ENCODE measurements at regions not wholly inside any gene's neighbourhood (a gene's known extent, or its start where the extent isn't known, plus 50 kb on each side); places are given as distances from the start of the nearest gene placed in this dataset.

DNA sequence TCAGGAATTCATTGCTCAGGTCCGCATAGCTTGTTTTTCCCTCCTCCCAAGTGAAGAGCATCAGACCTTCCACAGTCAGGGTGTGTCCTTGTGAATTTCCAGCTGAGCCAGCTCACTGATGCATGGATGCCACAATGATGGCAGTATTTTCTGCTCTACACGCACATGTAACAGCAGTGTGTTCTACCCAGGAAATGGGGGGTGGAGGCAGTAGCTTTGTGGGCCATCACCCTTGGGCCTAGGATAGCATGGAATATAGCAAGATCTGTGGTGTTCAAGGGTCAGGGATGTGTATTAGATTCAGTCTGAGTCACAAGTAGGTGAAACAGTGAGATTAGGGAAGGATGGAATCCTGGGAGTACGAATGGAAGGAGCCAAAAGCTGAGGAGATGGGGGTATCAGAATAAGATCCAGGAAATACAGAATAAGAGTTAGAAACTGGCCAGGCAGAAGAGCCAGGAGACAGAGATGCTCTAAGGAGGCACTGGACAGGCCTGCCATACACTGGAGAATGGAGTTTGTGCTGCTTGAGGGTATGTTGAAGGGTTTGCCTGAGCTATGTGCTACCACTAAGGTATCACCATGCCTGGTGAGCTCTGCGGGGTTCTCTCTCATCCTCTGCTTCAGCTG lies 90.6 kb upstream of the CNIH3 start:
- Histone ChIP-seq H4K20me1 (ENCODE audit: low read length) (no peaks in the 10 kb centered on the region), H3K79me2 (ENCODE audit: low read length) (no peaks in the 10 kb centered on the region), H3K27ac (ENCODE audit: low read length) (peak overlapping the region; percentile 39), H3K9me2 (replicated peaks; ENCODE audit: low read length) (no peaks in the 10 kb centered on the region), H2AFZ (ENCODE audit: low read length) (no peak overlapping the region), H3K9me3 (ENCODE audit: low read length) (no peaks in the 10 kb centered on the region), H3K4me2 (ENCODE audit: low read length) (0 out of 2 replicates have a peak overlapping the region, but pooled peaks have one; percentile 28), H3K36me3 (ENCODE audit: low read depth, low read length) (no peaks in the 10 kb centered on the region), H3K9ac (ENCODE audit: low read length) (no peak overlapping the region), H3K27me3 (ENCODE audit: low read length) (no peaks in the 10 kb centered on the region), H3K4me3 (ENCODE audit: low read length) (no peak overlapping the region), H3K4me1 (ENCODE audit: insufficient read depth, low read length) (peaks cover 31% of the 10 kb centered on the region), H3F3A (ENCODE audit: low read length, unreplicated experiment) (no peaks in the 10 kb centered on the region)
- BruUV-seq (replicated peaks) = no TSS peak
- ChIA-PET POLR2A (ENCODE audit: unreplicated experiment) (interaction anchor here (0.5 kb wide), 1 partner anchor 250 kb away, joined by 7 read pairs; no protein-coding TSS in a partner anchor), CTCF (no interaction called here)
- ATAC-seq (no peak; the same call in 1 of the 2 replicates), DNase-seq (peak; percentile 44)
- intact Hi-C loops (cut with micrococcal nuclease) = no loop called here
- no peak for TF ChIP-seq EZH2 (IDR thresholded peaks at IDR 0.05; ENCODE audit: low read length, unreplicated experiment)
- no peak for TF ChIP-seq EZH2phosphoT487 (IDR thresholded peaks at IDR 0.05; ENCODE audit: borderline replicate concordance, low read length)
- TF ChIP-seq, protein P1, sequence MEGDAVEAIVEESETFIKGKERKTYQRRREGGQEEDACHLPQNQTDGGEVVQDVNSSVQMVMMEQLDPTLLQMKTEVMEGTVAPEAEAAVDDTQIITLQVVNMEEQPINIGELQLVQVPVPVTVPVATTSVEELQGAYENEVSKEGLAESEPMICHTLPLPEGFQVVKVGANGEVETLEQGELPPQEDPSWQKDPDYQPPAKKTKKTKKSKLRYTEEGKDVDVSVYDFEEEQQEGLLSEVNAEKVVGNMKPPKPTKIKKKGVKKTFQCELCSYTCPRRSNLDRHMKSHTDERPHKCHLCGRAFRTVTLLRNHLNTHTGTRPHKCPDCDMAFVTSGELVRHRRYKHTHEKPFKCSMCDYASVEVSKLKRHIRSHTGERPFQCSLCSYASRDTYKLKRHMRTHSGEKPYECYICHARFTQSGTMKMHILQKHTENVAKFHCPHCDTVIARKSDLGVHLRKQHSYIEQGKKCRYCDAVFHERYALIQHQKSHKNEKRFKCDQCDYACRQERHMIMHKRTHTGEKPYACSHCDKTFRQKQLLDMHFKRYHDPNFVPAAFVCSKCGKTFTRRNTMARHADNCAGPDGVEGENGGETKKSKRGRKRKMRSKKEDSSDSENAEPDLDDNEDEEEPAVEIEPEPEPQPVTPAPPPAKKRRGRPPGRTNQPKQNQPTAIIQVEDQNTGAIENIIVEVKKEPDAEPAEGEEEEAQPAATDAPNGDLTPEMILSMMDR (conservative IDR thresholded peaks at IDR 0.05; ENCODE audit: low read depth, low read length) = no peak

DNA sequence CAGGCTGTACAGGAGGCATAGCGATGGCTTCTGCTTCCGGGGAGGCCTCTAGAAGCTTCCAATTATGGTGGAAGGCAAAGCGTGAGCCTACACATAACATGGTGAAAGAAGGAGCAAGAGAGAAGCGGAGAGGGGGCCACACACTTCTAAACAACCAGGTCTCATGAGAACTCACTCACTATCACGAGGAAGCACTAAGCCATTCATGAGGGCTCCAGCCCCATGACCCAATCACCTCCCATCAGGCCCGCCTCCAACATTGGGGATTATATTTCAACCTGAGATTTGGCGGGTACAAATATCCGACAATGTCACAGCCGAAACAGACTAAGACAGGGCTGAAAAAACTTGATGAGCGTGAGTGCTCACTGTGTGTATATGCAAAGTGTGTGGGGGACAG lies 89.3 kb upstream of the CNIH3 start:
- POLR2A ChIA-PET (ENCODE audit: unreplicated experiment) = no interaction called here
- no peak for DNase-seq
- intact Hi-C loops (cut with micrococcal nuclease) = no loop called here

DNA sequence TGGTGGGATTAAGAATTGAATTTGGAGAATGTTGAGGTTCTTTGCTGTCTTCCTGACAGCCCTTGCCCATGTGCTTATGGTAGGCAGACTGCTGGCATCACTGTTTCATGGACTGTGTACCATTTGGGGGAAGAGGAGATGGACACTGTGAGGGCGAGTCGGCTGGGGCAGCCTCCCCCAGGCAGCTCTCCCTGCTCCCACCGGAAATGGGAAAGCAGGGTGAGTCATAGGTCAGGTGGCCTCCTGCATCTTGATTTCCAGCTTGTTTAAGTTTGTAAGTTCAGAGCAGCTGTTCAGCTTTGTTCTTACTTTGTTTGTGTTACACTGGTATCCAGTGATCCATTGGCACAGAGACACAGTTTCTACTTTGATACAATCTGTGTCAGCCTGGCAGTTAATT lies 87.2 kb upstream of the CNIH3 start:
- Histone ChIP-seq H3K27me3 (ENCODE audit: low read length) (no peaks in the 10 kb centered on the region), H3K79me2 (ENCODE audit: low read length) (no peaks in the 10 kb centered on the region), H3K9ac (ENCODE audit: low read length) (no peak overlapping the region), H3F3A (ENCODE audit: low read length, unreplicated experiment) (no peaks in the 10 kb centered on the region), H3K4me3 (ENCODE audit: low read length) (no peak overlapping the region), H2AFZ (ENCODE audit: low read length) (no peak overlapping the region), H3K36me3 (ENCODE audit: low read depth, low read length) (no peaks in the 10 kb centered on the region), H3K9me2 (replicated peaks; ENCODE audit: low read length) (no peaks in the 10 kb centered on the region), H3K9me3 (ENCODE audit: low read length) (no peaks in the 10 kb centered on the region), H4K20me1 (ENCODE audit: low read length) (no peaks in the 10 kb centered on the region), H3K27ac (ENCODE audit: low read length) (peak overlapping the region; percentile 9; the same call in 1 of the 2 replicates), H3K4me1 (ENCODE audit: insufficient read depth, low read length) (peaks cover 31% of the 10 kb centered on the region), H3K4me2 (ENCODE audit: low read length) (peak overlapping the region; percentile 10; the same call in 1 of the 2 replicates)
- TF ChIP-seq EZH2phosphoT487 (IDR thresholded peaks at IDR 0.05; ENCODE audit: borderline replicate concordance, low read length) (no peak), EZH2 (IDR thresholded peaks at IDR 0.05; ENCODE audit: low read length, unreplicated experiment) (no peak)
- TF ChIP-seq, protein P1 (conservative IDR thresholded peaks at IDR 0.05; ENCODE audit: low read depth, low read length) = no peak
- ATAC-seq (peak; percentile 71), DNase-seq (peak; percentile 72)
- intact Hi-C loops (cut with micrococcal nuclease) = no loop called here
- ChIA-PET CTCF (interaction anchor here (0.6 kb wide), 1 partner anchor 15 kb away, joined by 4 read pairs; no protein-coding TSS in a partner anchor), POLR2A (ENCODE audit: unreplicated experiment) (no interaction called here)
- no TSS peak for BruUV-seq (replicated peaks)

More for the DNA sequence above, 89.3 kb upstream of the CNIH3 start:
- Histone ChIP-seq H3K27me3 (ENCODE audit: low read length) (no peaks in the 10 kb centered on the region), H4K20me1 (ENCODE audit: low read length) (no peaks in the 10 kb centered on the region), H3K9ac (ENCODE audit: low read length) (no peak overlapping the region), H3F3A (ENCODE audit: low read length, unreplicated experiment) (no peaks in the 10 kb centered on the region), H3K4me1 (ENCODE audit: insufficient read depth, low read length) (peaks cover 31% of the 10 kb centered on the region), H3K4me3 (ENCODE audit: low read length) (no peak overlapping the region), H3K4me2 (ENCODE audit: low read length) (no peak overlapping the region), H3K79me2 (ENCODE audit: low read length) (no peaks in the 10 kb centered on the region), H3K36me3 (ENCODE audit: low read depth, low read length) (no peaks in the 10 kb centered on the region), H3K9me2 (replicated peaks; ENCODE audit: low read length) (no peaks in the 10 kb centered on the region), H2AFZ (ENCODE audit: low read length) (no peak overlapping the region), H3K27ac (ENCODE audit: low read length) (no peak overlapping the region), H3K9me3 (ENCODE audit: low read length) (no peaks in the 10 kb centered on the region)
- CTCF ChIA-PET = no interaction called here
- BruUV-seq (replicated peaks) = no TSS peak
- no peak for TF ChIP-seq EZH2 (IDR thresholded peaks at IDR 0.05; ENCODE audit: low read length, unreplicated experiment)
- TF ChIP-seq, protein P1 (conservative IDR thresholded peaks at IDR 0.05; ENCODE audit: low read depth, low read length) = no peak
- no peak for ATAC-seq

Measured in PC-3 (cell line).